ENCODE measurements at regions not wholly inside any gene's neighbourhood (a gene's known extent, or its start where the extent isn't known, plus 50 kb on each side); places are given as distances from the start of the nearest gene placed in this dataset.
"Not testable (repeated sequence)": the region's sequence is repeated elsewhere in the genome, so short reads cannot be mapped to it uniquely, and the experiment has no call there.

DNA sequence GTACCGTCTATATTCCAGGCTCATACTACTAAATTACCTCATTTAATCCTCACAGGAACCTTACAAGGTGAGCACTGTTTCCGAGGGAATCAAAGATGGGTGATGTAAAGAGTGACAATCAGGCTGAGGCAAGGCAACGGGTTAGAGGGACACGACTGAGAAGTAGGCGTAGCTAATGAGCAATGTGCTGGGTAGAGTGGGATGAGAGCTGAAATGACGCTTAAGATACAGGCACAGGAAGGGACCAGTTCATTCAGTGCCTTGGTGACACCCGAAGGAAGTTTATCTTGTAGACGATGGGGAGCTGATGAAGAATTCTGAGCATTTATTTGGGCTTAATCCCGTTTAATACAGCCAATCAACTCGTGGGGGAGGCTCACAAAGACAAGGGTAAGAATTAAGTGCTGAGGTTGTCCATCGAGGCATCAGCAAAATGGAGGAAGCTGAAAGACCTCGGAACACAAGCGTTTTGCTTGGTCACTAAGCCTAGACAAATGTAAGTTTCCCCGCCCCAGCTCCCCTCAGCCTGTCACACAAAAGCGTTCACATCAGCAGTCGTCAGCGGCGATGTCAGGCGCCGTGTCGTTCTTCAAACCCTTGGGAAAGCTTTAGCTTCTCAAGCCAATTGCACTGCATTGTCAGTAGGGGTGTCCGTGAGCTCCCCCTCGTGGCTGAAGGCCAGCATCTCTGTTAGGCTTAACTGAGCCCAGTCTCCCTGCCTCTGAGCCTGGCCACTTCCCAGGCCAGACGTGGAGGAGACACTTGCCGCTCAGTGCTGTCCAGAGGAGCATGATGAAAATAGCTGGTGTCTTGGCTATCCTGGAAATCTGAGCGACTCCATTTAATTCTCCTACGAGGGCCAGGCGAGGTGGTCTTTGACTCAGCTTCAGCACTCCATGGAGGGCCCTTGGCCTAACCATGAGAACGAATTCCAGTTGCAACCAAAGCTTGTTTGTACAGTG is 288.5 kb upstream of the G2E3 start:
- peak; percentile 91 to 94 for DNase-seq

DNA sequence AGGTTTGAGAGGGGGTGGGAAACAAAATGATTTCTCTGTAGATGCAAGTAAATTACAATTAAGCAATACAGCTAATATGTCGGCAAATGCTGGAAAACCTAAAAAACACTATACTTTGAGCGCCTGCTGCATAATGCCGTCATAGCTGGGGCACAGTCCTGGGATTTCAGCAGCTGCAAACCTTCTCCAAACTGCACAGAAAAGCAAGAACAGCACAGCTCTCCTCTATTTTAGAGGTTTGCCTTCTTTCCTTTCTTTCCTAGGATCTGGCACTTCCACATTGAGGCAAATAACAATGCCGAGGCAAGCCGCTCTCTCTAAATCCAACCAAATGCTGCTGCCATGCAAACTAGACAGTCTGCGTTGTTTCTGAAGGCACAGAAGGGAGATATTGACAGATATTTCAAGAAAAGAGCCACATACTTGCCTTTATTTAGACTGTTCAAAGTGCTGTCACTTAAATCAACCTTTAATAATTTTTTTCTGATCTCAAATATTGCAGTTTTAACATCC is 287.1 kb upstream of the G2E3 start:
- DNase-seq, result no peak

DNA sequence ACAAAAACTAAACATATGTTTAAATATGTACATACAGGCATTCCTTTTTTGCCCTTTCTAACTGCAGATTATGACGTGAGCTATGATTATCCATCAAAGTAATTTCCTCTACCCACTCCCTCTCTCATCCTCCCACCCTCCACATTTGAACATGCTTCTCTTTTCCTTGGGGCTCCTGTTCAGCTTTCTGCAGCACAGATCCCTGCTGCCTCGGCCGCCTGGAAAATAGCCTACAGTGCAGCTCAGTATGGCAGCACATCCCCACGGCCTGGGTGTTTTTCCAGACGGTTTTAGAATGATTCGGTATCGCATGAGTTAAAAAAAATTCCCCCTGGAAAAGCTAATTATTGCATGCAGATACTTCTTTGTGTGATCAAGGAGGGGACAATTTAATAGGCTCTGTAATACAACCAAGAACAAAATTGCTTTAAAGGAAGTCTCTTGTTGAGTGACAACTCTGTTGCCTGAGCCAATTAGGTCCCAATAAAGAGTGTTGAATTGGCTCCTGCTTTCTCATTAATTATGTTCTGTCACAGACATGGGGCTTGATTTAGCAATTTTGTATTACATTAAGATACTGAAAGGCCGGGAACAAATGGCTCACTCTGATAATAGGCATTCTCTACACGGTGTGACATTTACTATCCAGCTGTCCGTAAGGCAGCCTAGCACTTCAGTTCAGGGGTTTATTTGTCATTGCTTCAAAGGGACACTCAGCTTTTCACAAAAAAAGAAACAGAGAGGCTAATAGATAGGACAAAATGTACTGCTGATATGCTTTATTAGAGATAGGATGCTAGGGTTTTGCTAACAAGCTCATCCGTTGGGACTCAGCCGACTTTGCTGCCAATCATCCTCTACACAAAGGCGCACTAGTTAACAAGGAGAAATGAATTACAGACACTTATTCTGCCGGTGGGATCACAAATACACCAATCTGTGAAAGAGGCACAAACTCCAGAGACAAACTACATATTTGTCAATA is 285.8 kb upstream of the G2E3 start:
- DNase-seq, result peak; percentile 85 to 95

DNA sequence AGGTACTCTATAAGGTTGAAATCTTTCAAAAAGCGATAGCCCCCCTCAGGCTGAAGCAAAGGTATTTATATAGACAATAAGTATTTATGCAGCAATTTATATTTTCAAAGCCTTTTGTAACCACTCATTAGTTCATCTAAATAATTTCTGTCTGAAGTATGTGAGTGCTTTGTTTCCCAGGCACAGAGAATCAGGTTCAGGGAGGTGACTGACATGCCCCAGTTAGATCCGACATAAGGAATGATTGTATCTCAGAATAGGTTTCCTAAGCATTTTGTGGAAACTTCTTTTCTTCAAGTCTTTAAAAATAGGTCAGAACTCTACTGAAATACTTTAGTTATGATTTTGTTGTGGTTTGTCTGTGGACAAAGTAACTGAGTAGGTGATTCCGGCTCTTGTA is 283.4 kb upstream of the G2E3 start:
- no peak for DNase-seq

DNA sequence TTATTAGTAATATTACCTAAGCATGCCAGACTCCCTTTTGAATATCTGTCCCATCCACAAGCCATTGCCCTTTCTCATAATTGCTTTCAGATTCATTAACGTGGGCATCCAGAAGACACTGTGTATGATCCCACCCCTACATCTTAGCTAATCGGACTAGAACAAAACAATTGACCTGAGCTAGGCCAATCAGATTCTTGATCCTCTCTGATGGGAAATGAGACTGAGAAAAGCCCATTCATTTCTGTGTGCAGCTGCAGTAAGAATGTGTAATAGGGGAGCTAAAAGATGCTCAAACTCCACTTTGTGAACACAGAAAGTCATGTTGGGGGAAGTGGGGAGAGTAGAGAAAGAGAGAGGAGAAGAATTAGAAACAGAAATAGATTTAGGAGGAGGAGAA is 281.7 kb upstream of the G2E3 start:
- DNase-seq, result no peak

DNA sequence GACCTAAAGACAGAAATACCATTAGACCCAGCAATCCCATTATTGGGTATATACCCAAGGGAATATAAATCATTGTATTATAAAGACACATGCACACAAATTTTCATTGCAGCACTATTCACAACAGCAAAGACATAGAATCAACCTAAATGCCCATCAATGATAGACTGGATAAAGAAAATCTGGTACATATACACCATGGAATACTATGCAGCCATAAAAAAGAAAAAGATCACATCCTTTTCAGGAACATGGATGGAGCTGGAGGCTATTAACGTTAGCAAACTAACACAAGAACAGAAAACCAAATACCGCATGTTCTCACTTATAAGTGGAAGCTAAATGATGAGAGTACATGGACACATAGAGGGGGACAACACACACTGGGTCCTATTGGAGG is 280.1 kb upstream of the G2E3 start:
- not testable (repeated sequence) for DNase-seq

DNA sequence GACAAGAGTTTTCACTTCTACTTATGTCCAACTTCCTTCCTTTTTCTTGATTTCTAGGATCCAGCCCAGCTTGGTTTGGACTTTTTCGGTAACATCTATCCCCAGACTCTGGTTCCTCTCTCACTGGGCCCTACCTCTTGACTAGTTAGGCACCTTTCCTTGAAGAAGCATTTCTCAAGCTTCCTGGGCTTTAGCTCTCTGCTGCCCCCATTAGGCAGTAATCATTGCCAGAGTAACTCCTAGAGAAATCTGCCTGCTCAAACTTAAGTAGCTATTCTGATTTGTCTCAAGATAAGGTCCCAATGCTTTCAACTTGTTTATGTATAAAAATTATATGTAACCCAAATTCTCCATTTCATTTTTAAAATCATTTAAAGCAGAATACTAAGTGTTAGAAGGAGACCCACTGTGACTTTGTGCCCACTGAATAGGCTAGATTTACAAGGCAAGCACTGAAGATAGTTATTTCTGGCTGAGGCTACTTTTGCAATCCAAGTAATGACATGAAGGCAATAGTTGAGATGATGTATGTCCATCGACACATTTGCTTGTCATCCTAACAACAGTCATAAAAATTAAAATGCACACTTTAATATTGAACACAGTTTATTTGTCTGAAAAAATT is 275.0 kb upstream of the G2E3 start:
- peak in 1 of 2 experiments; percentile 43 for DNase-seq

DNA sequence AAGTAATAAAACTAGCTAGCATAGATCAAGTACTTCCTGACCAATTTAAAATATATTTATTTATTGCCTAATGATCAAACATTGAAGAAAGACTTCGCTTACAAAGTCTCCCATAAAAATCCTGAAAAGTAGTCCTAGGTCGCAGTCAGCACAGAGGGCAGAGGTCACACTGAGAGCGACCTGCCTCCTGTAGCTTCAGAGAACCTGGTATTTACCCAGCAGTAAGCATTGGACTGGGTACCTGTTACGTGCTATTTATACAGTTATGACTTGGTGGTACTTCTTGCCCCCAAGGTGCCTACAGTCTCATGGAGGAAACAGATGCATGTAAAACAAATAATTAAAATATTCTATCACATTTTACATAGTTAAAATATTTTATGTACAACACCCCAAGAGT is 274.1 kb upstream of the G2E3 start:
- no peak for DNase-seq

DNA sequence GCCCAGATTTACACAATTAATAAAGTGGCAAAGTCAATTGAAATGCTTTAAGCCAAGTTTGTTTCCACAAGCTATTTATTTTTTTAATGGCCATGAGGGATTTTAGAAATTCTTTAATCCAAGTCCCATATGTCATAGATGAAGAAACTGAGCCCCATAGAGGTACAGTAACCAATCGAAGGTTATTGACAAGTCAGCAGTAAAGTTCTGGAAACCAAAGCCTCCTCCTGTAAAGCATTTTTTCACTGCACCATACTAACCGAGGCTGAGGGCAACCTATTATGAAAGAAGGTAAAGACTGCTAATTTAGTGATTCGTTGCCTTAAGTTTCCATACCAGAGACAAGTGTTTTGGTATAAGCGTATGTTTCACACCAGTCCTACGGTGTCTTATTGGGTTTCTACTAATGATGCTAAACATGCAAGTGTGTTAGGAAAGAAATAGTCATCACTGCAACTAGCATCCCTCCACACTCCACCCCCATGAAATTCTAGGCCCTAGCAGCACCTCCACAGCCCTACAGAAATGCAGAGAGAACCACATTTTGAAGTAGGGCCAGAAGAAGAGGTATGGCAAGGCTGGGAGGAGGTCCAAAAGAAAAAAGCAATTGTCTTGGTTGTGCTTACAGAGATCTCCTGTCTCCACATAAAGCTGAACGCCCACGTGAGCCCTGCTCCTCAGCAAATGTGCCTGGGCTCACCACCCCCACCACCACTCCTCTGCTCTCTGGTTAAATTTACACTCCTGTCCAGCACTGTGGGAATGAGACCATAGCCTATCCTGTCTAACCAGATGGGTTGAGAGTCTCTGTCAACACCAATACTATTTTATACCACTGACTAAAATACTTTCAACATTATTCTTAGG is 271.1 kb upstream of the G2E3 start:
- no peak for DNase-seq

DNA sequence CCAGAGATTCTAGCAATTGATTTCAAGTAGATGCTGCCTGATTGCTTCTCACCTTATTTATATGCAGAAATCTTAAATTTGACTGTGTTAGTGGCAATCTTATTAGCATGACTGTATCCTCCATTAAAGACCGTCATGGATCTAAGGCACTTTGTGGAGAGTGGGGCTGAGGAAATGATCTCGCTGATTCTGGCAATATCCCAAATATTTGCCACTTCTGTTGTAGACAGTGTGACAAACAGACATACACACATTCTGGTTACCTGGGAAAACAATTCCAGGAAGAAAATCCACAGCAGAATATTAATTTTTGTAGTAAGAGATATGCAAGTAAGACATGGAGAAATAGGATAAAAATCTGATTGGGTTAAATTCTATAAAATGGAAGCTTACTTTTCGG is 269.0 kb upstream of the G2E3 start:
- DNase-seq, result peak in 1 of 2 experiments; percentile 37

DNA sequence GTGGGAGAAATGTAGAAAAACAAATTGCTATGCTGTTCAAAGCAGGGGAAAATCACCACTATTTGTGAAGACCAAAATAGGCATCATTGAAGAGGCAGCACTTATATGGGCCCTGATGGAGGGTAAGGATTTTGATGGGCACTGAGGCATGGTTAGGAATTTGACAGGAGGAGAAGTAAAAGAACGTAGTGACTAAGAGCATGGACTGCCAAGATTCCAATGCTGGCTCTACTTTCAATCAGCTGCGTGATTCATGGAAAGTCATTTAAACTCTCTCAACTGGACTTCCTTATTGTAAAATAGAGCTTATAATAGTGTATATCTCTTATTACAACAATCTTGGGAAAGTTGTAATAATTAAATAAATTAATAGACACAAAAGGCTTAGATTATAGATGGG is 267.7 kb upstream of the G2E3 start:
- DNase-seq, result no peak

DNA sequence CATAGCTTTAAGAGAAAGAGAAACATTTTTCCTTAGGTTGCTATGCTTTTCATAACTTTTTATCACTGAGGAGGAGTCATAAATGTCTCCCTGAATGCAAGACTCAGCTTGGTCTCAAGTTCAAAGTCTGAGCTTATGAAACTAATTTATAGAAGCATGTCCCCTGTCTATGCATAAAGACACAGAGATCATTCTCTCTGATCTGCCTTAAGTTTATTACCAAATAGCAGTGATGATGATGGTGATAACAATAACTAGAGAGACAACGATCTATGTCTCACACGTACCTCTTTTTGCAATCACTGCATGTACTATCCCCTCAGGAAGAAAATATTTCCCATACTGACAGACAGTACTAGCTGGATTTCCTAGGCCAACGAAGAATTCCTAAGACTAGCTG is 266.4 kb upstream of the G2E3 start:
- no peak for DNase-seq

DNA sequence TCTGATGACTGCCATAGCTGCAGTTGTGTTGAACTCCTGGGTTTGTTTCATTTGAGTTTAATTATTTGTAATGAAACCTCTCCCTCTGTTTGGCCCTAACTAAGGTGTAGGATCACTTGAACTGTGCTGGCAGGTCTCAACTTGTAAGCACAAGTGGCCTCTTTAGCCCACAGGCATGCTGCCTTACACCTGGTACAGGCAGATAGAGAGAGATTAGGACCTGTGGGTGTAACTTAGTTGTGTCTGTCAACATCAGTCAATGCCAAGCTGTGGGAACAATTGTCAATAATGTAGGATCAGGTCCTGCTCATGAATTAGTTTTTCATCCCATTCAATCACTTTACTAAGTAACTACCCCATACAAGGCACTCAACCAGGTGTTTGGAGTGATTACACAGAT is 263.0 kb upstream of the G2E3 start:
- no peak for DNase-seq

DNA sequence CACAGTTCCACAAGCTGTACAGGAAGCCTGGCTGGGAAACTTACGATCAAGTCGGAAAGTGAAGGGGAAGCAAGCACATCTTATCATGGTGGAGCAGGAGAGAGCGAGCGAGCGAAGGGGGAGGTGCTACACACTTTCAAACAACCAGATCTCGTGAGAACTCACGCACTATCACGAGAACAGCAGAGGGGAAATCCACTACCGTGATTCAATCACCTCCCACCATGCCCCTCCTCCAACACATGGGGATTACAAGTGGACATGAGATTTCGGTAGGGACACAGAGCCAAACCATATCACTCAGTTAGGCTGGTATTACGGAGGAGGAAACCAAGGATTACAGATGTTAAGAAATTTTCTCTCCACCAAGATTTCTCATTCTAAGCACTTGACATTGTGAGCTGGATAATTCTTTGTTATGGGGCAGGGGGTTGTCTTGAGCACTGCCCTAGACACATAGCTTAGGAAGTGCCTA is 262.0 kb upstream of the G2E3 start:
- DNase-seq, result no peak

DNA sequence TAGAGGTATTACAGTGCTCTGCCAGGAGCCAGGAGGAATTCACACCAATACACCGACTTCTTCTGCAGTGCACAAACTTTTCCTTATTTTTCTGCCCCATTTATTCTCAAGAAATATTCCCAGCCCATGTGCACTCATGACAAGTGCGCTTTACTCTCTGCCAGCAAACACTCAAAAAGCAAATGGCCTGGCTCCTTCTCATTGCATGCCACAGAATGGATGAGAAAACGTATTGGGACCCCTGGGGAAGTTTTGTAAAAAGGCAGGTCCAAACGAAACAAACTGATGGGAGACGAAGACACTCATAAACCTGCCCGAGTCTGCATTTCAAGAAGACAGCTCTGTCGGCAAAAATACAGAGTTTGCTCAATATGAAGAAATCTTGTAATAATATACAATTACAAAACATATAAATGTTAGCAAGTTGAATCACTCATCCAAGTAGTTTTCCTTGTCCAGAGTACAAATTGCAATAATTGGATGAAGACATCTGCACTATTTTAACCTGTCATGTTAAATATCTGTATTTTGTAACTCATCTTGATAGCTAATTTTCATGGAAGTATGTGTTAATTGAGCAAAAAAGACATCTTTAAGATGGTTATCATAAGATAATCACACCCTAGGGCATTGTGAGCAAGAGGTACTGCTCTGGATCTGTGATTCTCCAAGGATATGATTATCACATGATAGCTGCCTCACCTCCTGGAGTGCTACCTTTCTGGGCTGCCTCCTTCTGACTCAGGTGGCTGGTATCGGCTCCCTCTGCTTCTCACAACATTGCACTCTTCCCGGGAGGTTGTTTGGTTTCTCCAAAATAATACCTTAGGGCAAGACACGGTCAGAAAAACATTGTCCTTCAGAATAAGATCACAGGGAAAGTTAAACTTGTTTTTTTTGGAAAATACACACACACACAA is 260.8 kb upstream of the G2E3 start:
- no peak for DNase-seq

DNA sequence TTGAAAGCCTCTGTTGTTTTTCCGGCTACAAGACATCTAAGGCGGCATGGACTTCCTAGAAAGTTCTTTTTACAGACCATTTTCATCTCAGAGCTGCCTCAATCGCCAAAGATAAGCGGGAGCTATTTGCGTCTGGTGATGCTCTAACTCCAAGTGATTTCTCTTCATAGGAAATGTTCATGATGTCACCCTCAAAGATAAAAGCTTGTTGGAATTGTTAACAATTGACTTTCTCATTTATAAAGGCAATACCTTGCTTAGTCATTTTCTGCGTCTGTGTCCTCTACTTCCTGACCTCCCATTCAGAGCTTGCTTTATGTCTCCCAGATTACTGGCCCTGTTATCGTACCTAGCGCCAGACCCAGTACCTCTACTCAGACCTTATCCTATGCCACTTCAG is 259.0 kb upstream of the G2E3 start:
- no peak for DNase-seq

DNA sequence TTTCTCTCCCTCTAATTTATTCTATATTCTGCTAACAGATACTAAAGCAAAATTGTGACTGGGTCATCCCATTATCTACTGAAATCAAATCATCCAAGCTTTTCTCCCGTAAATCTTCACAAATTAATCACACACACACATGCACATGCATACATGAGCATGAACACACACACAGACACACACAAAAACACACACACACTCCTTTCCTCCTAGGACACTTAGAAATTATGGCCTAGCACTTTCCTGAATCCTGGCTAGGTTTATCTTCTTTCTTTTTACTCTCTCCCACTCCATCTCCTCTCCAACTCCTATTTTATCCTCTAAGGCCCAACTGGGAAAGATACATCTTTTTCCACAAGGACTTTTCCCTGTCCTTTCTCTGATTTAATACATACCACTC is 255.6 kb upstream of the G2E3 start:
- DNase-seq, result no peak

DNA sequence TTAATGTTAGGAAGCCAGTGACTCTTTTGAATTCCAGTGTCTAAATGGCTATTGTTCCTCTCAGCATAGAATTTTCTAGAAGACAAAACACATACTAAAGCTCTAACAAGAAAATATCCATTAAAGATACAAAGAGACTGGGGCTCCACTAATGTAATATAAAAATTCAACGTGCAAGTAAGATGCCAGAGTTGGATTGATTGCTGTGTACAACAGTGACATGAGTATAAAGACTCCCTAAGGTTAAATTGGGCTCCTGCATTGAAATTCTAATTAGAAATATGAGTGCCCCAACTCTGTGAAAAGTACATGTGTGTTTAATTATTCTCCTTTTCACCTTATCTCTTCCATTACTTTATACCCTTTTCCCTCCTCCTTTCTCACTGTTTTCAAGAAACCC is 253.6 kb upstream of the G2E3 start:
- no peak for DNase-seq

DNA sequence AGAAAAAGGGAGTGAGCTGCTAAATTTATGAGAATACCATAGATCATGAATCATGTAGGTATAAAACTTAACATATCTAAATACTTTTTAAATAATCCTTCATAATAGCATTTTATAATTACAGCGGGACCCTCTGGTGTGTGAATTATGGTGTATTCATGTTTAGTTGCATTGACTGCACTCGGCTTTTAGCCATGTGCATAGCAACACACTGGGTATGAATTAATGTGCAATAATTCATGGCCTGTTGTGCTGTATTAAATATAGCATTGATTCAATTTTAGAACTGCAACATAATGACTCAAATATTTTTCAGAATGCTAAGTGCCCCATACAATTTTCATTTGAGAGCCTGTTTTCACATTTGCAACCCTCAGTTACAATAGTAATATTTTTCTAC is 249.6 kb upstream of the G2E3 start:
- DNase-seq, result no peak

DNA sequence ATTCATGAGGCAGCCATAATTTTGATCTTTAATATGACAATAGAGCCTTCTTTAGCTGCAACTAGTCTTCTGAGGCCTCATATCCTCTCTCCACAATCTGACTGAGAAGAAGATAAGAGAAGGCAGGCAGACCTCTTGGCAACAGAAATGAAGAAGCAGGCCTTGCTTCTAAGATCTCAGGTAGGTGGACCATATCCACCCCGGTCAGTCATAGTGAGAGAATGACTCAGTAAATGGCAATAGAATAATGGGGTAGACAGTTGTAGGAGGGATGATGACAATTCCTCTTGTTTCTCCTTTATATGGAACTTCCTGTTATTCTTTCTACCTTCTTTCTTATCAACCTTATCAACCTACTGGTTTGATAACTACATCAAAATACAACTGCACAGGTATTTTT is 246.7 kb upstream of the G2E3 start:
- DNase-seq, result no peak

DNA sequence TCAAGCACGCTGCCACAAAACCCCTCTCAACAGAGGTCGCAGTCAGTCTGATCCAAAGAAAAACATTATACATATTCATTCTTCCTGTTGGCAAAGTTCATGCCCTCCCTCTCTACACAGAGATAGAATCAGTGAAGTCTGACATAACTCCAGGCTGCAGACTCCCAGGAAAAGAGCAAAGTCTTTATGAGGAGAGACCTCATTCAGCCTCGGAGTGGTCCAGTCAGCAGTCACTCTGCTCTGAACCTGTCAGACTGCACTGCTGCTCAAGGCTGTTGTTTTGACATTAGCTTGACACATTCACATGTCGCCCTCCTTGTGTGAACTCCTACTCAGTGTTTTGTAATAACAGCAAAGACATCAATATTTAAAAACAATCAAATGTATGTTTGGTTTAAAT is 241.2 kb upstream of the G2E3 start:
- DNase-seq, result no peak

Measured in NCI-H2081 (cell line).